Adrenal gland (tissue), 9 donors: ENCODE measurements at regions not wholly inside any gene's neighbourhood (a gene's known extent, or its start where the extent isn't known, plus 50 kb on each side); places are given as distances from the start of the nearest gene placed in this dataset.

ENCODE experiments used
- DNase-seq, 7 donors: peaks; one replicate each; pipeline ENCODE4 v3.0.0-alpha.2; 2019 to 2020
- H3K27ac ChIP-seq, 5 donors: fragments of 200-600 bp; sonication (generic) in 4 of 5; 1 replicate in 3 of 5; 2 replicates in 2 of 5; pipeline versions ENCODE4 v1.5.1 to v1.8.0; 2016 to 2020; ENCODE audit warnings: mild to moderate bottlenecking in 1 of 5
- H3K27me3 ChIP-seq: fragments of 200-600 bp; 2 replicates; pipeline ENCODE4 v1.8.0; 2021
- H3K36me3 ChIP-seq, 2 donors: fragments of 200-600 bp; replicated peaks in 1 of 2; 1 replicate in 1 of 2; 2 replicates in 1 of 2; pipeline versions ENCODE4 v1.5.1 to v1.8.0; 2018 to 2022
- H3K4me1 ChIP-seq, 2 donors: fragments of 200-600 bp; replicated peaks in 1 of 2; 1 replicate in 1 of 2; 2 replicates in 1 of 2; pipeline versions ENCODE4 v1.5.1 to v1.8.0; 2018 to 2021
- H3K4me3 ChIP-seq, 4 donors: fragments of 200-600 bp; sonication (generic) in 3 of 4; one replicate each; pipeline ENCODE4 v1.5.1; 2016 to 2018
- H3K9me3 ChIP-seq, 3 donors: fragments of 200-600 bp; sonication (generic) in 1 of 3; replicated peaks in 1 of 3; 1 replicate in 2 of 3; 2 replicates in 1 of 3; pipeline versions ENCODE4 v1.5.1 to v1.8.0; 2016 to 2021
- POLR2A ChIP-seq, 2 donors: fragments of 450-650 bp; IDR thresholded peaks; one replicate each; pipeline ENCODE4 v1.6.1; 2017; ENCODE audit warnings: antibody characterized with exemption in 2 of 2, mild to moderate bottlenecking in 2 of 2, moderate library complexity in 1 of 2
- WGBS, 4 donors: extraction: QIAGEN DNeasy Blood & Tissue Kit in 2 of 4; methylation state at CpG; one replicate each; pipeline versions ENCODE4 v1.1.5 to v1.1.7; 2013 to 2017; 5-methylcytosine and 5-hydroxymethylcytosine counted together
- intact Hi-C, 2 donors: fragments of 100-400 bp; cut with DNase I; formaldehyde crosslinking; loops; one replicate each; pipeline versions ENCODE4 v1.14.1 to v1.15.0; 2022 to 2023
- TF ChIP-seq, protein P1 (sequence below), 6 experiments: fragments of 450-650 bp in 4 of 6; fragments of 200-600 bp in 2 of 6; sonication (generic) in 1 of 6; IDR thresholded peaks; 1 replicate in 5 of 6; 2 replicates in 1 of 6; pipeline versions ENCODE4 v1.5.1 to v1.8.0; 2016 to 2021; ENCODE audit warnings: antibody characterized with exemption in 6 of 6, mild to moderate bottlenecking in 2 of 6, moderate library complexity in 1 of 6
- donor health status: healthy with polysubstance abuse.
- donor health status: Bipolar disorder and iron deficiency.
- donor health status: DM: yes; HTN: yes; CAD: no.
- donor health status: DM: no; HTN: no; CAD: no.
- donor health status: DM: no; HTN: no; CAD: no.

- intact Hi-C loops, result no loop called here
- Histone ChIP-seq H3K36me3 (no peaks in the 10 kb centered on the region), H3K4me3 (no peak overlapping the region), H3K27ac (no peak overlapping the region), H3K27me3 (no peaks in the 10 kb centered on the region), H3K9me3 (no peaks in the 10 kb centered on the region), H3K4me1 (no peaks in the 10 kb centered on the region)
- DNase-seq, result no peak
- WGBS, 4 donors, result 83 to 88% (median 85%) methylated on average over 5 of the region's 5 CpGs
- TF ChIP-seq POLR2A (IDR thresholded peaks at IDR 0.05), result no peak
- TF ChIP-seq, protein P1, sequence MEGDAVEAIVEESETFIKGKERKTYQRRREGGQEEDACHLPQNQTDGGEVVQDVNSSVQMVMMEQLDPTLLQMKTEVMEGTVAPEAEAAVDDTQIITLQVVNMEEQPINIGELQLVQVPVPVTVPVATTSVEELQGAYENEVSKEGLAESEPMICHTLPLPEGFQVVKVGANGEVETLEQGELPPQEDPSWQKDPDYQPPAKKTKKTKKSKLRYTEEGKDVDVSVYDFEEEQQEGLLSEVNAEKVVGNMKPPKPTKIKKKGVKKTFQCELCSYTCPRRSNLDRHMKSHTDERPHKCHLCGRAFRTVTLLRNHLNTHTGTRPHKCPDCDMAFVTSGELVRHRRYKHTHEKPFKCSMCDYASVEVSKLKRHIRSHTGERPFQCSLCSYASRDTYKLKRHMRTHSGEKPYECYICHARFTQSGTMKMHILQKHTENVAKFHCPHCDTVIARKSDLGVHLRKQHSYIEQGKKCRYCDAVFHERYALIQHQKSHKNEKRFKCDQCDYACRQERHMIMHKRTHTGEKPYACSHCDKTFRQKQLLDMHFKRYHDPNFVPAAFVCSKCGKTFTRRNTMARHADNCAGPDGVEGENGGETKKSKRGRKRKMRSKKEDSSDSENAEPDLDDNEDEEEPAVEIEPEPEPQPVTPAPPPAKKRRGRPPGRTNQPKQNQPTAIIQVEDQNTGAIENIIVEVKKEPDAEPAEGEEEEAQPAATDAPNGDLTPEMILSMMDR (IDR thresholded peaks at IDR 0.05), result no peak
Observed at GRCh38 chr21:23876925-23877558, 1730.2 kb downstream of the MRPL39 start.

DNA sequence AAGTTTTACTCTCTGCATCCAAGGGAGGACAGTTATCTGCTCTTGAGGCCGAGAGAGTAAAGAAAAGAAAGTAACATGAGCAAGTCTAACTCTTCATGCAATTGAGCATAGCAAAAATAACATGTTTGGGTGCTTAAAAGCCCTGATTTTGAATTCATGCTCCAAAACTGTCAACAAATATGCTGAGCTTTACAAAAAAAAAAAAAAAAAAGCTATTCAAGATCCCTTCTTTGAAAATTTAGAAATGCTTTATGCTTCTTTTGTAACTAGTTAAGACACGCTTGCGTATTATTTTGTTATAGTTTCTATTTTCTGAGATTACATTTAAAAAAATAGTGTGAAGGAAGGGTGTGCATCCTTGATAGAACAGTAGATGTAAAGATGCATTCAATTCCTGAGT lies 1733.0 kb downstream of the MRPL39 start:
- no peak for TF ChIP-seq POLR2A (IDR thresholded peaks at IDR 0.05)
- TF ChIP-seq, protein P1 (IDR thresholded peaks at IDR 0.05), result no peak
- H3K27ac ChIP-seq, result no peak overlapping the region
- no peaks in the 10 kb centered on the region for H3K36me3 ChIP-seq
- WGBS, 4 donors, result 78 to 90% (median 81%) methylated on average over 3 of the region's 3 CpGs
- H3K4me1 ChIP-seq, result no peaks in the 10 kb centered on the region
- intact Hi-C loops, result no loop called here
- no peak for DNase-seq
- no peak overlapping the region for H3K4me3 ChIP-seq
- no peaks in the 10 kb centered on the region for H3K27me3 ChIP-seq
- H3K9me3 ChIP-seq, result no peaks in the 10 kb centered on the region

- DNase-seq, result no peak
- no peak overlapping the region for H3K27ac ChIP-seq
- no peak overlapping the region for H3K4me3 ChIP-seq
- H3K9me3 ChIP-seq, result no peaks in the 10 kb centered on the region
- no peaks in the 10 kb centered on the region for H3K27me3 ChIP-seq
- H3K36me3 ChIP-seq, result no peaks in the 10 kb centered on the region
- intact Hi-C loops, result no loop called here
- no peak for TF ChIP-seq POLR2A (IDR thresholded peaks at IDR 0.05)
- TF ChIP-seq, protein P1 (IDR thresholded peaks at IDR 0.05), result no peak
- 48 to 60% (median 55%) methylated on average over 6 of the region's 6 CpGs for WGBS, 4 donors
- H3K4me1 ChIP-seq, result no peaks in the 10 kb centered on the region
Observed at GRCh38 chr21:23861911-23862504, 1745.3 kb downstream of the MRPL39 start.

DNA sequence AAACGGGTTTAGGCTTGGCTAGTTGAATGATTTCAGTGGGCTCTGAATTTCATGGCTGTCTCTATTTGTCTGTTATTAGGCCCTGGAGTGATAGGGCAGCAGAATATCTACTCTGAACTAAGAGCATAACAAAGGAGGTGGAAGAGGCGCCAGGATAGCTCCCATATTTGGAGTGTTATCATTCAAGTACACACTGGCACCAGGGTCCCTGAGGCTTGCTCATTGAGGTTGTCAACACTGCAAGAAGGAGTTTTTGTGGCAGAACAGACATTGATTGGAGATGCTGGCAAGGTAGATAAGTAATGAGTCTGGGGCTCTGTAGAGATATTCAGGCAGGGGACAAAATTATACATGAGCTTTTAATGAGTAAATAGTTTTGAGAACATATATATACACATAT lies 1748.4 kb downstream of the MRPL39 start:
- TF ChIP-seq, protein P1 (IDR thresholded peaks at IDR 0.05), result no peak
- TF ChIP-seq POLR2A (IDR thresholded peaks at IDR 0.05), result no peak
- intact Hi-C loops, result loop anchor here in 1 of 2 donors (10.0 kb wide), 2 partner anchors 106 to 656 kb away; no protein-coding TSS in a partner anchor

More for the DNA sequence above, 1748.4 kb downstream of the MRPL39 start:
- Histone ChIP-seq H3K27ac (no peak overlapping the region), H3K36me3 (no peaks in the 10 kb centered on the region), H3K9me3 (no peaks in the 10 kb centered on the region), H3K4me3 (no peak overlapping the region), H3K4me1 (no peaks in the 10 kb centered on the region), H3K27me3 (no peaks in the 10 kb centered on the region)
- 69 to 82% (median 77%) methylated on average over 2 of the region's 2 CpGs for WGBS, 4 donors
- no peak for DNase-seq
